NCI-H2196 (cell line): ENCODE measurements at regions not wholly inside any gene's neighbourhood (a gene's known extent, or its start where the extent isn't known, plus 50 kb on each side); places are given as distances from the start of the nearest gene placed in this dataset.
"Not testable (repeated sequence)": the region's sequence is repeated elsewhere in the genome, so short reads cannot be mapped to it uniquely, and the experiment has no call there.

Source experiments
- DNase-seq: peaks from one replicate; lab custom pipeline; 2025; ENCODE audit not compliant: unreplicated experiment; lab: John Stamatoyannopoulos, UW

GRCh38 chr6:62889240-62889639 is 322.0 kb upstream of the FKBP1C start:
- DNase-seq, result no peak

DNA sequence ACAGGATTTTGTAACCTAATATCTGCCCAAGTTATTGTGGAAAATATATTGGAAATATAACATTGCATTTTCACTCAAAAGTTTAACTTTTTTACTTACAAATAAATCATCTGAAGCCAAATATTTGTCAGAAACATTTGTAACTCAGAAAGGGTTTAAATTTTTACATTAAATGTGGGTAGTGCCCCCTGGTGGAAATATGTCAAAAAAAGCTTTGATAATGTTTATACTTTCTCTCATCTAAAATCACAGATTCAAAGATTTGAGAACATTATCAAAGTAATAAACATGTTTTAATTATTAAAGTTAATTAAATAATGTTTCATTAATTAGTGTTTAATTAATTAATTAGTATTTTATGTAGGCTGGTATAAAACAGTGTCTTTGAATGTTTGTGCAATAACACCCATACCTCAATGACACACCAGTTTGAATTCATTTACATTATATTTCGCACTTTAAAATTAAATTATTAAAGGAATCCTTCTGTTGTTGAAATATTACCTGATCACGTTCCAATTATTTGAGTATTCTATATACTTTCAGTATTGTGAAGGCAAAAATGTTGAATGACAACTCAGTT is 320.1 kb upstream of the FKBP1C start:
- DNase-seq, result peak; percentile 9

GRCh38 chr6:62894114-62894513 is 317.2 kb upstream of the FKBP1C start:
- no peak for DNase-seq

DNA sequence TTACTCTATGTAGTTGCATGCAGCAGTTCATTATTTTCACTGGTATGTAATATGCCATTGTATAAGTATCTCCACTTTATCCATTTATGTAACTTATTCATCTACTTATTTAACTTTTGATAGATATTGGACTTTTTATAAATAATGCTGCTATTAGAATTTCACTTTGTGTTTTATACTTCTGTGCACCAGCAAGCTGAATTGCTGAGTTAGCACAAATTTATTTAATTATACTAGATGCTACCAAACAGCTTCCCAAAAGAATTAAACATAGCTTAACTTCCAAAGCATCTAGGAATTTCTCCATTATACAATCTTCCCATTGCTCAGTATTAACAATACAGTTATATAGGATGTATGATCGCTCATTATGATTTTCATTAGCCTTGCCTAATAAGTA is 308.0 kb upstream of the FKBP1C start:
- DNase-seq, result no peak

- no peak for DNase-seq
These were observed 306.6 kb upstream of the FKBP1C start for GRCh38 chr6:62904687-62905086.

DNA sequence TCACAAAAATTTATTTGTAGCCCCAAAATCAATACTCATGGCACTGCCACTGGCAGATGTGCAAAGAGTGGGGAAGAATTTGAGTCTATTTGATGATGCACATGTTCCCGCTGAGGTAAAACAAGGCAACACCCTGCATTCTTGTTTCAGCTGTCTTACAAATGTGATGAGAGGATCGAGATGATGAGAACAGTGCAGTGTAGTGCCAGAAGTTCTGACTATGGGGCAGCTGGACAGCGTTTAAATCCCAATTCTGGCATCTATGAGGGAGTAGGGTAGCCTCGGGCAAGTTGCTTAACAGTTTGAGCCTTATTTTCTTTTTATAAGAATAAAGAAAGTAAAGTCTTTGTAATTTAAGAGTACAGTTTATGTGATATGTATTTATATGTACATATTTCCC is 296.7 kb upstream of the FKBP1C start:
- no peak for DNase-seq

GRCh38 chr6:62923728-62924127 is 287.5 kb upstream of the FKBP1C start:
- no peak for DNase-seq

DNA sequence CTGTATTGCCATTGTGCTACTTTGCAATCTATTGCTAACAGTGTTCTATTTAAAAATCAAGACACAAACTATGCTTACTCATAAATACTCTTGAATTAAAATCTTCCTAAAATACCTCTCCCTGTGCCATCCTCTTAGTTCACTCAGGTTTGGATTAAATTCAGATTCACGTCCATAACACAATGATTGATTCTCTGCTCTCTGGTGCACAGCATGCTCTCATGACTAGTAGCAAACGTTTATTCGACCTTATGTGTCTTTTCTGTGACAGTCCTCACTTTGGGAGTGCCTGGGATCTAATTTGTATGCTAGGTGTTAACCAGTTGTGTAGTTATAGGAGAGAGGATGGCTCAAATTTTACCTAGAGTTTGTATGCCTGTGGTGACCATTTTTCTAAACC is 270.4 kb upstream of the FKBP1C start:
- DNase-seq, result no peak

- DNase-seq, result no peak
These were observed 269.3 kb upstream of the FKBP1C start for GRCh38 chr6:62942000-62942399.

DNA sequence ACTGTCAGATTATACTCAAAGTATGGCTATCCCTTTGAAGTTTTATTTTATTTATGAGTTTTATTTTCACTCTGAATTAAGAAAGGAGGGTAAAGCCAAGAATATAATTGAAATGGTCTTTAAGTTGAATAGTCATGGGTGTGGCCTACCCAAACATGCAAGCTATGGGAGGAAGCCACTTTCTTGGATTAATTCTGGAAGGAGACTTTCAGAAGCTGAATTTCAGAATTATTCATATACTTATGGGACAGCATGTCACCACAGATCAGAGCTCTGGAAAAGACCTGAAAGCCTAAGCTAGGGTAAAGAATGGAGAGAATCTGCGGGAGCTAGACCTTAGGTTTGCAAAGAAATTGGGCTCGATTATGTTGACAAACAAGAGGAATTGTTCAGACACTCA is 242.4 kb upstream of the FKBP1C start:
- DNase-seq, result no peak

DNA sequence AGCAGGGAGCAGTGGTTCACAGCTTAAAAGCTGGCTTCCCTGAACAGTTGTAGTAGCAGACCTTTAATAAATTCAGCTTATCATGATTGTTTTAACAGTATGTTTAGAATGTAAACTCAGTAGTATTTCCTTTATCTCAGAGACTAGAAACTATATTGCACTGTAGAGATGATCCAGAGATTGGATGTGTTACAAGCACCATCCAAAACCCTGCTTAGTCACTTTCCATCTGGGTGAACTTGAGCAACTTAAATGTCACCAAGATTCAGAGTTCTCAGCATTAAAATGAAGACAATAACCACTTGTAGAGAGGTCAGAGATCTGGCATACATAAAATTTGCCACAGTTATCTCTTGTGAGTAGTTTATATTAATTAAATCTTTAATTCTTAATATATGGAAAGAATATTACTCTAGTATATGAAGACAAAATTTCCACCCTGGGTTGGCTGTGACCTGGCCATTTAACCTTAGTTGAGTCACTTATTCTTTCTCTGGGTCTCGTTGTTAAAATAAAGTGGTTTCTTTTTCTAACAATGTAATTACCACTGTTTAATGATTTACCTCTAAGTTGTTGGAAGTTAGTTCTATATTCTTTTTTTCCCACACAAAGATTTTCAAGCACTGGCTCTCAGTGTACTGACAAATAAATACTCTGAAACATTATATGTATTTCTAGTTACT is 239.2 kb upstream of the FKBP1C start:
- DNase-seq, result no peak

- no peak for DNase-seq
These were observed 236.8 kb upstream of the FKBP1C start for GRCh38 chr6:62974452-62974851.

DNA sequence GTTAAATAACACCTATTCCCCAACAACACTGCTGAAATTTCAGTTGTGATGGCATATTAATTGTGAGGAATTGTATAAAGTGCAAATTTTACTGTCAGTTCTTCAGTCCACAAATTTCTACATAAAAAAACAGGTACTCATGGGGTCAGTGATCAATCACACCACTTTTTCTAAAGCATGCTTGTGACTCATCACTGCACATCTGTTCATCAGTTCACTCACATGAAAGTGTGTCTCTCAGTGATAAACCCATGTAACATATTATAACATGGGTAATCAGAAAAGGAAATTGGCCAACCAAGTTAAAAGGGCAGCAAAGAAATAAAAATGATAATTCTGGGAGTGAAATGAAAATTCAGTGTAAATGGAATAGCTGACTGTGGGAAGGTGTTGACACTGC is 234.7 kb upstream of the FKBP1C start:
- DNase-seq, result no peak

- DNase-seq, result no peak
These were observed 232.3 kb upstream of the FKBP1C start for GRCh38 chr6:62978920-62979319.

DNA sequence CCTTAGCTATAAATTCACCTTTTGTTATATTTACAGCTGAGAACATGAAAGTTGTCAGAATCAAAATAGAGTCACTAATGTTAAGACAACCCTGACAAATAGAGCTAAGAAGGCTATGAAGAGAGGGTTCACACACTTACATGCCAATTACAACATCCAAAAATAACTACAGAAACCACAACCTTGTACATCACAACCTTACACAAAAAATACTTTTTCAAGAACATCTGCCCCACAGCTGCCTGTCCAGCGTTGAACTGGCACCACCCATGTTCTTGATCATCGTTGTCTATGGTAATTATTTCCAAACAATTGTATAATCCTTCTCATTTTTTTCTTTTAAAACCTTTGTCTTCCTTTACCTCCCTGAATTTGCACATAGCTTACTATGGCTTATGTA is 231.2 kb upstream of the FKBP1C start:
- DNase-seq, result no peak

GRCh38 chr6:62980724-62981123 is 230.5 kb upstream of the FKBP1C start:
- no peak for DNase-seq

- DNase-seq, result no peak
These were observed 228.3 kb upstream of the FKBP1C start for GRCh38 chr6:62982951-62983350.

GRCh38 chr6:62991696-62992095 is 219.6 kb upstream of the FKBP1C start:
- not testable (repeated sequence) for DNase-seq

DNA sequence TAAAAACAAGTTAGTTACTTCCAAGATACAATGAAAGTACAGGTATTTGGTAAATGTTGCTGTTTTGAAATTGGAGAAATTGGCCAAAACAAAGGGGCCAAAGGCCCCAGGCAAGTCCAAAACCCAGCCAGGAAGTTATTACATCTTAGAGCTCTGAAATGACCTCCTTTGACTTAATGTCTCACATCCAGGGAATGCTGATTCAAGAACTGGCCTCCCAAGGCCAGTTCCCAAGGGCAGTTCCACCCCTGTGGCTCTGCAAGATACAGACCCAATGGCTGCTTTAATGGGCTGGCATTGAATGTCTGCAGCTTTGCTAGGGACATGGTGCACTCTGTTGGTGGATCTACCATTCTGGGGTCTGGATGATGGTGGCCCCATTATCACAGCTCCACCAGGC is 217.3 kb upstream of the FKBP1C start:
- no peak for DNase-seq

GRCh38 chr6:62998022-62998421 is 213.2 kb upstream of the FKBP1C start:
- DNase-seq, result no peak

DNA sequence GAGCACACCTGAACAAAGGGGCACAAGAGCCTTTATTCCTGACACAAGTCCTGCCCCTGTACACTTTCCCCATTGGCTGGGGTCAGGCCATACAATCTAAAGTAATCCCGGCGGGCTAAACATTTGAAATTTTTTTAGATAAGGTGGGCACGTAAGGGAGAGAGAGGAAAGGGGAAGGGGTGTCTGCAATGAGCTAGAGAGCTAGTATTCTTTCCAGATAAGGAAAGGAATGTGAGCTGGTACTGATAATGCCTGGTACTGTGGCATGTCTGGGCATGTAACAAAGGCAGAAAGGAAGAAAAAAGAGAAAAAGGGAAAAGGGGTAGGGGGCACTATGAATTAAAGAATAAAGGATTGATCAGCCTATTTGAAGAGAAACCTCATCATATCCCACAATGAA is 212.0 kb upstream of the FKBP1C start:
- not testable (repeated sequence) for DNase-seq

DNA sequence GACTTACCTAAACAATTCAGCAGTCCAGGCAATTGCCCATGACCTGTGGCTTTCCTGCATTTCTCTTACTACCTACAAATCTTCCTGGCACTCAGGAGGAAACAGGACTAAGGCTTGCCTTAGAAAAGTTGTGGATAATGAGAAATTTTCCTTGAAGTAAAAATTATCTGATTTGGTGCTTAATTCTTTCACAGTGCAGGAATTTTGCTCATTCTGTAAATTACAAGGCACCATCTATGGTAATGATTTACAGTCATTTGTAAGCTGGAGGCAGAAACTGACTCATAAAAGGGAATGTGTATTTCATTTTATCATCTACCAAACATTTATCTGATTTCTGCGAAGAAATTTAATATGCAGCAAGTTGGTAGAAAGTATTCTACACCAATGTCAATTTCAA is 211.5 kb upstream of the FKBP1C start:
- no peak for DNase-seq

DNA sequence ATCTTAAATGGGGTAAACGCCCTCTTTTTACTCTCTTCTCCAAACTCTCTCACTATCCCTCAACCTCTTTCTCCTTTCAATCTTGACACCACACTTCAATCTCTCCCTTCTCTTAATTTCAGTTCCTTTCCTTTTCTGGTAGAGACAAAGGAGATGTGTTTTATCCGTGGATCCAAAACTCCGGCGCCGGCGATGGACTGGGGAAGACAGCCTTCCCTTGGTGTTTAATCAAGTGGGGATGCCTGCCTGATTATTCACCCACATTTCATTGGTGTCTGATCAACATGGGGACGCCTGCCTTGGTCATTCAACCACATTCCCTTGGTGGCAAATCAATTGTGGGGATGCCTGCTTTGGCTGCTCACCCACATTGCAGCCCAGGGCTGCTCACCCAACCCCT is 205.3 kb upstream of the FKBP1C start:
- DNase-seq, result not testable (repeated sequence)
